ENCODE measurements at regions not wholly inside any gene's neighbourhood (a gene's known extent, or its start where the extent isn't known, plus 50 kb on each side); places are given as distances from the start of the nearest gene placed in this dataset.

GRCh38 chr5:29780401-29780800 is 1413.1 kb upstream of the CDH6 start:
- TF ChIP-seq CTCF (conservative IDR thresholded peaks at IDR 0.05; ENCODE audit: low read length) (no peak), EZH2phosphoT487 (IDR thresholded peaks at IDR 0.05; ENCODE audit: borderline replicate concordance, low read depth, low read length) (no peak)

Data from OCI-LY7 (cell line).